ENCODE measurements at regions not wholly inside any gene's neighbourhood (a gene's known extent, or its start where the extent isn't known, plus 50 kb on each side); places are given as distances from the start of the nearest gene placed in this dataset.

GRCh38 chr22:46096706-46097230, 53.6 kb upstream of the PPARA start:
- DNase-seq (ENCODE audit: low spot score) = no peak
- no peaks in the 10 kb centered on the region for H3K36me3 ChIP-seq
- no peaks in the 10 kb centered on the region for H3F3A ChIP-seq (ENCODE audit: low read depth)
- no peaks in the 10 kb centered on the region for H3K79me2 ChIP-seq (ENCODE audit: low read depth)
- H3K27me3 ChIP-seq = no peaks in the 10 kb centered on the region
- TF ChIP-seq EZH2phosphoT487 (IDR thresholded peaks at IDR 0.05) = no peak
- TF ChIP-seq EZH2 (IDR thresholded peaks at IDR 0.05) = no peak
- TF ChIP-seq CTCF (IDR thresholded peaks at IDR 0.05) = no peak
- Mint-ChIP-seq H3K36me3 (no peaks in the 10 kb centered on the region), H3K4me3 (no peak overlapping the region), H3K9me3 (no peaks in the 10 kb centered on the region), H3K4me1 (no peaks in the 10 kb centered on the region), H3K27ac (no peak overlapping the region), H3K27me3 (ENCODE audit: insufficient read depth, low read depth) (peaks cover 9% of the 10 kb centered on the region)
- H4K20me1 ChIP-seq (ENCODE audit: low read depth) = no peaks in the 10 kb centered on the region
- no peaks in the 10 kb centered on the region for H3K4me1 ChIP-seq
- H3K9ac ChIP-seq = no peak overlapping the region
- no peak overlapping the region for H2AFZ ChIP-seq (replicated peaks)
- no peak overlapping the region for H3K4me3 ChIP-seq
- no peaks in the 10 kb centered on the region for H3K9me3 ChIP-seq (ENCODE audit: low read depth)
- no peak overlapping the region for H3K27ac ChIP-seq
- H3K4me2 ChIP-seq = no peak overlapping the region

GRCh38 chr22:46097268-46097900, 52.9 kb upstream of the PPARA start:
- no peak overlapping the region for H3K4me3 ChIP-seq
- Mint-ChIP-seq H3K4me3 (no peak overlapping the region), H3K36me3 (no peaks in the 10 kb centered on the region), H3K27me3 (ENCODE audit: insufficient read depth, low read depth) (peaks cover 9% of the 10 kb centered on the region), H3K9me3 (no peaks in the 10 kb centered on the region), H3K27ac (no peak overlapping the region), H3K4me1 (no peaks in the 10 kb centered on the region)
- no peaks in the 10 kb centered on the region for H3K27me3 ChIP-seq
- DNase-seq (ENCODE audit: low spot score) = no peak
- no peaks in the 10 kb centered on the region for H3K36me3 ChIP-seq
- no peak overlapping the region for H2AFZ ChIP-seq (replicated peaks)
- TF ChIP-seq EZH2phosphoT487 (IDR thresholded peaks at IDR 0.05) (no peak), CTCF (IDR thresholded peaks at IDR 0.05) (no peak), EZH2 (IDR thresholded peaks at IDR 0.05) (no peak)
- H3K27ac ChIP-seq = no peak overlapping the region
- H3K9me3 ChIP-seq (ENCODE audit: low read depth) = no peaks in the 10 kb centered on the region
- no peak overlapping the region for H3K4me2 ChIP-seq
- H3K4me1 ChIP-seq = no peaks in the 10 kb centered on the region
- H3F3A ChIP-seq (ENCODE audit: low read depth) = no peaks in the 10 kb centered on the region
- no peak overlapping the region for H3K9ac ChIP-seq
- H4K20me1 ChIP-seq (ENCODE audit: low read depth) = no peaks in the 10 kb centered on the region
- no peaks in the 10 kb centered on the region for H3K79me2 ChIP-seq (ENCODE audit: low read depth)

GRCh38 chr22:46098525-46099475, 51.5 kb upstream of the PPARA start:
- Histone ChIP-seq H3K27me3 (no peaks in the 10 kb centered on the region), H3K4me3 (no peak overlapping the region), H3K36me3 (no peaks in the 10 kb centered on the region), H3K4me2 (no peak overlapping the region), H3F3A (ENCODE audit: low read depth) (no peaks in the 10 kb centered on the region), H3K9ac (no peak overlapping the region), H3K27ac (no peak overlapping the region), H3K9me3 (ENCODE audit: low read depth) (no peaks in the 10 kb centered on the region), H3K79me2 (ENCODE audit: low read depth) (no peaks in the 10 kb centered on the region), H4K20me1 (ENCODE audit: low read depth) (no peaks in the 10 kb centered on the region), H2AFZ (replicated peaks) (no peak overlapping the region), H3K4me1 (no peaks in the 10 kb centered on the region)
- H3K27me3 Mint-ChIP-seq (ENCODE audit: insufficient read depth, low read depth) = peaks cover 9% of the 10 kb centered on the region
- no peaks in the 10 kb centered on the region for H3K36me3 Mint-ChIP-seq
- no peak for TF ChIP-seq EZH2 (IDR thresholded peaks at IDR 0.05)
- TF ChIP-seq EZH2phosphoT487 (IDR thresholded peaks at IDR 0.05) = no peak
- TF ChIP-seq CTCF (IDR thresholded peaks at IDR 0.05) = no peak
- no peaks in the 10 kb centered on the region for H3K9me3 Mint-ChIP-seq
- H3K27ac Mint-ChIP-seq = no peak overlapping the region
- peaks cover 3% of the 10 kb centered on the region for H3K4me1 Mint-ChIP-seq
- H3K4me3 Mint-ChIP-seq = no peak overlapping the region
- DNase-seq (ENCODE audit: low spot score) = no peak
